Left ventricle myocardium inferior (tissue), 1 donor: ENCODE measurements at regions not wholly inside any gene's neighbourhood (a gene's known extent, or its start where the extent isn't known, plus 50 kb on each side); places are given as distances from the start of the nearest gene placed in this dataset.

ENCODE experiments used
- DNase-seq: peaks from one replicate; pipeline ENCODE4 v3.0.0-alpha.2; 2020
- H3K27ac ChIP-seq: fragments of 200-600 bp; replicated peaks from 2 replicates; pipeline ENCODE4 v1.8.0; 2021
- H3K27me3 ChIP-seq: fragments of 200-600 bp; 2 replicates; pipeline ENCODE4 v1.8.0; 2021; ENCODE audit warnings: low read depth
- H3K36me3 ChIP-seq: fragments of 200-600 bp; 2 replicates; pipeline ENCODE4 v1.8.0; 2021
- H3K4me1 ChIP-seq: fragments of 200-600 bp; 2 replicates; pipeline ENCODE4 v1.8.0; 2021
- H3K4me3 ChIP-seq: fragments of 200-600 bp; 2 replicates; pipeline ENCODE4 v1.8.0; 2021; ENCODE audit warnings: mild to moderate bottlenecking, moderate library complexity
- H3K9me3 ChIP-seq: fragments of 200-600 bp; replicated peaks from 2 replicates; pipeline ENCODE4 v1.8.0; 2021
- intact Hi-C: fragments of 100-400 bp; cut with micrococcal nuclease; formaldehyde crosslinking; loops from one replicate; pipeline ENCODE4 v1.11.0; 2022
- TF ChIP-seq, protein P1 (sequence below): fragments of 200-600 bp; IDR thresholded peaks from 2 replicates; pipeline ENCODE4 v1.8.0; 2021; ENCODE audit warnings: antibody characterized with exemption, mild to moderate bottlenecking, borderline replicate concordance
- donor health status: DM: no; HTN: yes; CAD: no; lungs with severe emphysema.

DNA sequence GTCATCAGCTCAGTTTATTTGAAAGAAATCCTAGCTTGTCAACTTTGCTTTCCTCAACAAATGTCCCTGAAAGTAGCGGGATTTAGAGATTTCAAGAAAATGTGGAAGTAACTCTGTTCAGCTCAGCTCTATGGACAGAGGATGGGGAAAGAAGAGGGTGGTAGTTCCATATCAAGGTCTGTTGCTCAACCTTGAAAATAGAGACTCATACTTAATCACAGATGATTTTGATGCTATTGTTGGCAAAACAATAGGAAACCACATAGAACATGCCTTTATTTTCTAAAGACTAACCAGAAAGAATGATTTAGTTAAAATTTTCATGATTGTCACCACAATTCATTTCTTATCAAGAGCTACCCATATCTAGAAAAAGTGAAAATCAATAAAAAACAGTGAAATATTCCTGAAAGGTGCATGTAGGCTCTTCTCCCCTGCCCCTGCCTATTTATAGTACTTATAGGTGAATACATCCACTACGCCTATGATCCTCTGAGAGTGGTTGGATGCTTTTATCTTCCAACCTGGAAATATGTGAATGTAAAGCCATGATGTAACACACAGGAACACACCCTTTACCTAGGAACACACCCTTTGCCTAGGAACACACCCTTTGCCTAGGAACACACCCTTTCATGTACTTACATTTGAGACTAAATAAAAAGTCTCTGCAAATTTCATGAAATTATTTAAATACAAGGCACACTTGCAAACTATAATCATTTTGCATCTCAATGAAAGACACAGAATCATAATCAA lies 65.8 kb downstream of the ETAA1 start:
- DNase-seq: no peak
- H3K27ac ChIP-seq: no peak overlapping the region
- H3K4me1 ChIP-seq: no peaks in the 10 kb centered on the region
- no peaks in the 10 kb centered on the region for H3K9me3 ChIP-seq
- no peaks in the 10 kb centered on the region for H3K27me3 ChIP-seq
- H3K36me3 ChIP-seq: no peaks in the 10 kb centered on the region
- no peak overlapping the region for H3K4me3 ChIP-seq
- TF ChIP-seq, protein P1, sequence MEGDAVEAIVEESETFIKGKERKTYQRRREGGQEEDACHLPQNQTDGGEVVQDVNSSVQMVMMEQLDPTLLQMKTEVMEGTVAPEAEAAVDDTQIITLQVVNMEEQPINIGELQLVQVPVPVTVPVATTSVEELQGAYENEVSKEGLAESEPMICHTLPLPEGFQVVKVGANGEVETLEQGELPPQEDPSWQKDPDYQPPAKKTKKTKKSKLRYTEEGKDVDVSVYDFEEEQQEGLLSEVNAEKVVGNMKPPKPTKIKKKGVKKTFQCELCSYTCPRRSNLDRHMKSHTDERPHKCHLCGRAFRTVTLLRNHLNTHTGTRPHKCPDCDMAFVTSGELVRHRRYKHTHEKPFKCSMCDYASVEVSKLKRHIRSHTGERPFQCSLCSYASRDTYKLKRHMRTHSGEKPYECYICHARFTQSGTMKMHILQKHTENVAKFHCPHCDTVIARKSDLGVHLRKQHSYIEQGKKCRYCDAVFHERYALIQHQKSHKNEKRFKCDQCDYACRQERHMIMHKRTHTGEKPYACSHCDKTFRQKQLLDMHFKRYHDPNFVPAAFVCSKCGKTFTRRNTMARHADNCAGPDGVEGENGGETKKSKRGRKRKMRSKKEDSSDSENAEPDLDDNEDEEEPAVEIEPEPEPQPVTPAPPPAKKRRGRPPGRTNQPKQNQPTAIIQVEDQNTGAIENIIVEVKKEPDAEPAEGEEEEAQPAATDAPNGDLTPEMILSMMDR: no peak
- intact Hi-C loops: no loop called here

DNA sequence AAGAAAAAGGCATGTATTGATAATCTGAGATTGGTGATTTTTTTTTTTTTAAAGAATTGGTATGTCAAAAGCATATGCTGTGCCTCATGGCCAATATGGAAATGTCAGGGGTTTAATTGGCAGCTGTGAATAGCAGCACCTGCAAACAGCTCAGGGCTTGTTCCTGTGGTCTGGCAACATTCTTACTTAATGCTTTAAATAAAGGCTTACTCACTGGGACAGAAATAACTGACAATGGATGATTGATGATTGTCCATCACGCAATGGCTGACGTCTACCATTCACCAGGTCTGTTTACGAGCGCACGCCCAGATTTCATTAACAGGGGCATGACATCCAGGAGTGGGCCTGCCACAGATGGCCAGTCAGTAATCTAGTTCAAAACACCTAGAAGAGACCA lies 66.7 kb downstream of the ETAA1 start:
- Histone ChIP-seq H3K4me3 (no peak overlapping the region), H3K27me3 (no peaks in the 10 kb centered on the region), H3K36me3 (no peaks in the 10 kb centered on the region), H3K27ac (no peak overlapping the region), H3K4me1 (no peaks in the 10 kb centered on the region), H3K9me3 (no peaks in the 10 kb centered on the region)
- TF ChIP-seq, protein P1: no peak
- intact Hi-C loops: no loop called here
- no peak for DNase-seq

DNA sequence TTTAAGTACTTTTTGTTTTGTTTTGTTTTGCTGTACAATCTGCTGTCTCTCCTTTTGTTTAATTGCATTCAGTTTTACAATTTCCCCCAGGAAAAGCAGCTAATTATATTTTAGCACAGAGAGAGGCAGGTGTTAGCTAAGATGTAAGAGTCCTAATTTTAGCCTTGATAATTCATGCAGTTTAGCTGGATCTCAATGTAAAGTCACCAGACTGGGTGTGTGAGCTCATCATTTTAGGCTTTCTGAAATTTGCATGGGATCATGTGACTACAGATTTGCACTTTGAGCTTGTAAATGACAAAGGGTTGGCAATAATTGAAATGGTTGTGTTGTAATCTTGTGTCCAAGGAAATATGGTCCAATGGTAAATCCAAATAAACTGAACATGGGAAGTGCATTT lies 68.5 kb downstream of the ETAA1 start:
- Histone ChIP-seq H3K4me3 (no peak overlapping the region), H3K27ac (no peak overlapping the region), H3K4me1 (no peaks in the 10 kb centered on the region), H3K27me3 (no peaks in the 10 kb centered on the region), H3K9me3 (no peaks in the 10 kb centered on the region), H3K36me3 (no peaks in the 10 kb centered on the region)
- DNase-seq: no peak
- TF ChIP-seq, protein P1: no peak
- intact Hi-C loops: no loop called here

DNA sequence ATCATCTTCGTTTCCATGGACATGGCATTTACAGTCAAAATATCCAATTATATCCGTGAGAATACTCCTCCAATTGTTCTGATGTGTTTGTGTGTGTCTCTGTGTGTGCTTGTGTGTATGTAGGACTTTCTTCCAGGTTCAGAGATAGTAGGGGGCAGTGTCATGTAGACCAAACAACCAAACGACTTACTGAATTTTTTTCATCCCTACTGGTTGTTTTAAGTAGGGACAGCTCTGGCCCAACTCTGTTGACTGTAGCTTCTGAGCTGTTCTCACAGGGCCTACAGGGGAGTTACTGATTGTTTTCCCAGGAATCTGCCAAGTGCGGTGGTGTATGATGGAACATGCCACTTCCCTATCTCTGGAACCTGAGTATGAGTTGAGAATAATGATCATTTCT lies 69.6 kb downstream of the ETAA1 start:
- Histone ChIP-seq H3K27me3 (no peaks in the 10 kb centered on the region), H3K36me3 (no peaks in the 10 kb centered on the region), H3K4me3 (no peak overlapping the region), H3K27ac (no peak overlapping the region), H3K4me1 (no peaks in the 10 kb centered on the region), H3K9me3 (no peaks in the 10 kb centered on the region)
- TF ChIP-seq, protein P1: no peak
- no peak for DNase-seq
- intact Hi-C loops: no loop called here

DNA sequence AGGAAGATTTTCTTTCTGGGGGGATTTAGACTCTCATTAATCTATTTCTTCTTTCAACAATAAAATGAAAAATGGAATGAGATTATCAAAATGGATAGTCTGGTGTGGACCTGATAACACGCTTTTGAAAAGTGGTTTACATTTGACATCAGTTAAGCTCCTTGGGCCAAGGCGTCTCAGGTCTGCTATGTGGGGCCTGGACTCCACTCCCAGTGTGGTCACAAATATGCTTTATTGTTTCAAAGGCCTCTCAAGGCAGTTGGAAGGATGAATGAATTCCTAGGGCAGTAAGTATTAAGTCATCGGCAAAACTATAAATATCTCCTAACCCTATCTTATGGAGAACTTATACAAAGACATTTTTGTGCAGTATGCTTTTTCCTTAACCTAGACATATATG lies 74.5 kb downstream of the ETAA1 start:
- Histone ChIP-seq H3K36me3 (no peaks in the 10 kb centered on the region), H3K27me3 (no peaks in the 10 kb centered on the region), H3K9me3 (no peaks in the 10 kb centered on the region), H3K4me1 (no peaks in the 10 kb centered on the region), H3K4me3 (no peak overlapping the region), H3K27ac (no peak overlapping the region)
- no peak for DNase-seq
- TF ChIP-seq, protein P1: no peak
- intact Hi-C loops: no loop called here
